ENCODE measurements at regions not wholly inside any gene's neighbourhood (a gene's known extent, or its start where the extent isn't known, plus 50 kb on each side); places are given as distances from the start of the nearest gene placed in this dataset.

DNA sequence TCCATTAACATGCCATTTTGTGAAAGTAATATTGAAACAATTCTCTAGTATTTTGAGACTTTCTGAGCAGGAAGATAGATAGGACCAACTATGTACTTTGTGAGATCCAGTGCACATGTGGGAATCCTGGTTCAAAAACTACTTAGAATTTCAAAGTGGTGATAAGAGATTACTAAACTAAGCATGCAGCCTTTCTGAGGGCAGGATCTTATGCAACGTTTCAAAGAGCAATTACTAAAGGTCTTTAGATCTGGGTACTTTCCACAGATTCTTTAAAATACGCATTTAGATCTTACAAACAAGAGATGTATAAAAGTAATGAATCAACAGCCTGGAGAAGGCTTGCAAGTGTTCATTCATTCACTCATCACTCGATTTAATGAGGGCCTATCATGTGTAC lies 124.4 kb upstream of the TRIB2 start:
- no peak for TF ChIP-seq CTCF (IDR thresholded peaks at IDR 0.05; ENCODE audit: low read depth, low read length, poor library complexity, severe bottlenecking)
- no peak for TF ChIP-seq EZH2phosphoT487 (IDR thresholded peaks at IDR 0.05; ENCODE audit: borderline replicate concordance, low read length)
